Neuron (in vitro differentiated cells): ENCODE measurements at regions not wholly inside any gene's neighbourhood (a gene's known extent, or its start where the extent isn't known, plus 50 kb on each side); places are given as distances from the start of the nearest gene placed in this dataset.

Experiments
- H2AFZ ChIP-seq: one replicate; pipeline ENCODE4 v1.6.1; 2013; ENCODE audit warnings: low read depth, mild to moderate bottlenecking, inconsistent platforms, low read length, moderate library complexity
- H3K27me3 ChIP-seq: one replicate; pipeline ENCODE4 v1.6.1; 2013; ENCODE audit warnings: low read length; ENCODE audit not compliant: insufficient read depth
- H3K36me3 ChIP-seq: one replicate; pipeline ENCODE4 v1.6.1; 2013; ENCODE audit warnings: low read length; ENCODE audit not compliant: insufficient read depth
- H3K4me1 ChIP-seq: one replicate; pipeline ENCODE4 v1.6.1; 2013; ENCODE audit warnings: low read length; ENCODE audit not compliant: insufficient read depth
- H3K4me3 ChIP-seq: 2 replicates; pipeline ENCODE4 v1.5.1; 2013; ENCODE audit warnings: mild to moderate bottlenecking, low read length, moderate library complexity
- H3K9me3 ChIP-seq: one replicate; pipeline ENCODE4 v1.6.1; 2013; ENCODE audit warnings: low read length

DNA sequence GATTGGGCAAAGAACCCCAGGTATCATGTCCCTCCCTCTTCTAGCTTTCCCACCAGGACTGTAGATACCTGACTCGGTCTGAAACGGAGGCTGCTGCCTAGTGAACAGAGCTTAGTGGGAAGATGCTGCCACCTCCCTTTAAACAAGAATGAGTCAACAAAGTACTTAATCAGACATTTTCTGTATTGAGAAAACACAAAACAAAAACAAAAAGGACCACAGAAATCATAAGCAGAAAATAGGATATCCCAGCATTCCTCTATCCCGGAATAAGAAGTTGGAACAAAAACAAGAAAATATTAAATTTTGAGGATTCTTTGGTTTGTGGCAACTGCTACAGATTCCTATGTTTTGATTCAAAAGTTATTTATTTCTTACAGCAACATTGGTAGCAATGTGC is 51.7 kb upstream of the COL8A1 start:
- Histone ChIP-seq H3K9me3 (no peaks in the 10 kb centered on the region), H2AFZ (no peak overlapping the region), H3K4me1 (no peaks in the 10 kb centered on the region), H3K36me3 (no peaks in the 10 kb centered on the region), H3K27me3 (no peaks in the 10 kb centered on the region), H3K4me3 (no peak overlapping the region)

DNA sequence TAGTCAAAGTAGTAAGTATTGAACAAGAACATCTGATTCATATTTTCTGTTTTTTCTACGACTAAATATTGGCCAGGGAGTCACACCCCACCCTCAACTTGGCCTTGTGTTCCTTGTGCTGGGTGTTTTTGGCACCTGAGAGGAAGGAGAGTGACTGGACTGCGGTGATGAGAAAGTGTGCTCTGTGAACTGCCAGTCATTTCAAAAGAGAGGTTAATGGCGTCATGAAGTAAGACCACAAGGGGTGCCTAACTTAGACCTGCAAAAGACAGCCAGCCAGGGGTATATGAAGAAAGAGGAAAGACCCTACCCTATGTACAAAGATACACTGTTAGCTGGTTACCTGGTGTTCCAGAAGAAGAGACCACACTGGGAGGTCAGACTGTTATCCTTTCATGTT is 58.4 kb upstream of the COL8A1 start:
- no peaks in the 10 kb centered on the region for H3K9me3 ChIP-seq
- H3K36me3 ChIP-seq: no peaks in the 10 kb centered on the region
- H3K27me3 ChIP-seq: no peaks in the 10 kb centered on the region
- H3K4me3 ChIP-seq: no peak overlapping the region
- no peaks in the 10 kb centered on the region for H3K4me1 ChIP-seq
- no peak overlapping the region for H2AFZ ChIP-seq

DNA sequence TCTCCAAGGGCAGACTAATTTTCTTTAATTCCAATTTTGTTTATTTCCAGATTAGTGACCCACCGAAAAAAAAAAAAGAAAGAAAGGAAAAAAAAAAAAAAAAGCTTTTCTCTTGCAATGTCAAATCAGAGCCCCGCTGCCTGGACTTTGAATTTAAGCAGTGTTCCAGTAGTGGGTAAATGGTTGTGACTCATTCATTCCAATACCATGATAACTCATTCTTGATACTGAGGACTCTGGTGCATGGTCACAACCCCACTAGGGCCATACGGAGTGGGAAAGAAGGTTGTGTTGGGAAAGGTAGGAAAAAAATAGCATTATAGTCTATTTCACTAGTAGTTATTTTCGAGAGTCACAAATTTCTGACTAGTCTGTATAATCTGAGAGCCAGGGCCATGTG is 59.1 kb upstream of the COL8A1 start:
- no peaks in the 10 kb centered on the region for H3K36me3 ChIP-seq

DNA sequence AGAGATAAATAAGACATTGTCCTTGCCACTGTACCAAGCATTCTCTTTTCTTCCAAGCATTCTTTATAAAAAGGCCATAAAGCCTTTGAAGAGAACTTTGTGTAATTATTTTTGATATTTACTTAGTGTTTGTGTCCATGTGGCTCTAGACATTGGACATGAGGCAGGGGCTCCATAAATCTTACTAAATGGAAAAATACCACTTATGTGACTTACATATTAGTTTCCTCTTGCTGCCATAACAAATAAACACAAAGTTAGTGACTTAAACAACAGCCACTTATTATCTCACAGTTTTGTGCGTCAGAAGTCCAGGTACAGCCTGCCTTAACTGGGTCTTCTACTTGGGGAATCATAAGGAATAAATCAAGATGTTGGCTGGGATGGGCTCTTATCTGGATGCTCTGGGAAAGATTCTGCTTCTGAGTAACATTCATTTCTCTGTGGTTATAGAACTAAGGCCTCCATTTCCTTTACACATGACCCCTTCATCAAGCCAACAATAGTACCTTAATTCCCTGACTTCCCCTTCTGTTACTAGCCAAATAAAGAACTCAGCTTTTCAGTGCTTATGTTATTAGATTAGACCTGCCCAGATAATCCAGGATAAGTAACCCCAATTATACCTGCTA is 59.9 kb upstream of the COL8A1 start:
- Histone ChIP-seq H3K4me3 (no peak overlapping the region), H2AFZ (no peak overlapping the region), H3K4me1 (no peaks in the 10 kb centered on the region), H3K27me3 (no peaks in the 10 kb centered on the region), H3K9me3 (no peaks in the 10 kb centered on the region), H3K36me3 (no peaks in the 10 kb centered on the region)

More for the DNA sequence above, 59.1 kb upstream of the COL8A1 start:
- H2AFZ ChIP-seq: no peak overlapping the region
- no peak overlapping the region for H3K4me3 ChIP-seq
- no peaks in the 10 kb centered on the region for H3K4me1 ChIP-seq
- H3K9me3 ChIP-seq: no peaks in the 10 kb centered on the region
- H3K27me3 ChIP-seq: no peaks in the 10 kb centered on the region

DNA sequence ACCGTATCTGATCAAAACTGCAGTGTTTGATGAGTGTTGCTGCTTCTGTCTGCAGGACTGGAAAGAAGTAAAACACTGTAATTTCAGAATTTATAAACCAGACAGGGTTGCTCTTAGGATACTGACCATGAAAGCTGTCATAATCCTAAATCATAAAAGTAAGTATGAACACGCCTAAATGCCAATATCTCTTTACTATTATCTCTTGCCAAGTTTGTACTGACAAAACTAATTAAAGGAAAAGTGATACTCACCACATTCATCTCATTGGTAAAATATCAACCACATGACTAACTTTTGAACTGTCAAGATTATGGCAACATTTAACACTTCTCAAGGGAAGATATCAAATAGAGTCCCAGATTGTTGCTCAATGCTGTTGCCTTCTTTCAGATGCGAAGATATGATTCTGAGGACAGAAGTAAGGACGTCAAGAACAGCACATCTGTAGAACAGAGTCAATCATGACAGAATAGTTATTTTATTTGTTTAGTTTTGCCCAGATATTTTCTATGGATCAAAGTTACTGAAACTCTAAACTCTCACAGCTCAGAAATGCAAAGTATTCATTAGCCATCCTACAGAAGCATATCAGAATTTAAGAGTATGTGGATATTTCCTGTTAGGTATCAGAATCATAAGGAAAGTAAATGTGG is 61.4 kb upstream of the COL8A1 start:
- H3K27me3 ChIP-seq: no peaks in the 10 kb centered on the region
- H3K36me3 ChIP-seq: no peaks in the 10 kb centered on the region
- no peaks in the 10 kb centered on the region for H3K9me3 ChIP-seq

DNA sequence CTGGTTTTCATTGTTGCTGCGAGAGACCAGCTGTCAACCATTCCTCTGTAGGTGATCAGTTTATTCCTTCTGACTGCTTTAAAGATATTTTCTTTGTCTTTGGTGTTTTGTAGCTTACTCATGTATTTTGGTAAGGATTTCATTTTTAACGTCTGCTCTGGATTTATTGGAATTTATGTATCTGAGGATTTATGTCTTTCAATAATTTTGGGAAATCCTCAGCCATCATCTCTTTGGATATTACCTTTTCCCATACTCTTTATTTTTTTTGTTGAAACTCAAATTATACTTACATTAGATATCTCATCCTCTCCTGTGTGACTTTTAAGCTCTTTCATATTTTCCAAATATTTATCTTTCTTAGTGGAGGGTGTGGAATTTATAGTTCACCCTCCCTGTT is 62.7 kb upstream of the COL8A1 start:
- Histone ChIP-seq H2AFZ (no peak overlapping the region), H3K27me3 (no peaks in the 10 kb centered on the region), H3K4me3 (no peak overlapping the region), H3K4me1 (no peaks in the 10 kb centered on the region), H3K36me3 (no peaks in the 10 kb centered on the region), H3K9me3 (no peaks in the 10 kb centered on the region)

More for the DNA sequence above, 61.4 kb upstream of the COL8A1 start:
- H3K4me3 ChIP-seq: no peak overlapping the region
- no peaks in the 10 kb centered on the region for H3K4me1 ChIP-seq
- no peak overlapping the region for H2AFZ ChIP-seq

DNA sequence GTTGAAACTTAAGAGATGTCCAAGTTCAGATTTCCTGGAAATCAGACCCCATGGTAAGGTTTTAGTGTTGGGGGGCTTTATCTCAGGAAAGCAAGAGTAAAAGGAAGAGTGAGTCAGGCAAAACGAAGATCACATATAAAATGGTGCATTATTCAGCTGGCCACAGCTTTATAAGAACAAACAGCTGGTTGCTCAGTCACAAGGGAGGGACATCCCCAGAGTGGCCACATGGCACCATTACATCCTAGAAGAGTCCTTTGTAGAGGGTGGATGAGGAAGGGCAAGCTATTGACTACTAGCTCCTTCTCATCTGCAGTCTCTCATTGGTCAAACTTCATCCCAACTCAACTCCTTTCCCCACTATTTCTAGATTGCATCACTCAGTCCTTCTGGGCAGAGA is 68.3 kb upstream of the COL8A1 start:
- H3K4me1 ChIP-seq: no peaks in the 10 kb centered on the region
- H3K9me3 ChIP-seq: no peaks in the 10 kb centered on the region
- no peaks in the 10 kb centered on the region for H3K36me3 ChIP-seq
- H3K4me3 ChIP-seq: no peak overlapping the region
- no peaks in the 10 kb centered on the region for H3K27me3 ChIP-seq
- no peak overlapping the region for H2AFZ ChIP-seq

DNA sequence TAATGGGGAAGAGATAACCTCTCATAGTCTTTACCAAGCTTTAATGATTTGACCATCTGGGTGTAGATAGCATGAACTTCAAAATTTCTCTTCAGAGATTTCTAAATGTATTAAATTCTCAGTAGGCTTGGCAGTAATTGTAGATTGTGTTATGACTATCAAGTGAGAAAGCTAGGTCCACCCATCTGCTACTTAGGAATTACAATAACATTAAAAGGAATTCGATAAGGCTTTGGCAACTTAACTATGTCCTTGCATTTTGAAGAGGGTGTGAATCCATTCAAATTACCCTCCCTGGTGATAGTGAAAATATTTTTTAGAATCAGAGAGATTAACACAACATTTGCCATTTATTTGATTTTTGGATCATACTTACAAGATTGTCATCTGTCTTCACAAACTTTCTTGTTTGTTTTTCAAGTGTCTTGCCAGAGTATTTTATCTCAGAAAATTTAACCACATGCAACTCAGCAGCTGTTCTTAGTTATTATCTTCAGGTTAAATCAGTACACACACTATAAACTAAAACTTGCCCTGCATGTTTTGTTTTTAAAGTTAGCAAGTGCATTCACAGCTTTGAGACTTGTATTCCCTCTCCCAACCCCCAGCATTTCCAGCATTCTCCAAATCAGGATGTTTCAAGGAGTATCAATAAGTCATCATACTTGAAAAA is 69.6 kb upstream of the COL8A1 start:
- Histone ChIP-seq H3K27me3 (no peaks in the 10 kb centered on the region), H3K4me1 (no peaks in the 10 kb centered on the region), H3K9me3 (no peaks in the 10 kb centered on the region)

DNA sequence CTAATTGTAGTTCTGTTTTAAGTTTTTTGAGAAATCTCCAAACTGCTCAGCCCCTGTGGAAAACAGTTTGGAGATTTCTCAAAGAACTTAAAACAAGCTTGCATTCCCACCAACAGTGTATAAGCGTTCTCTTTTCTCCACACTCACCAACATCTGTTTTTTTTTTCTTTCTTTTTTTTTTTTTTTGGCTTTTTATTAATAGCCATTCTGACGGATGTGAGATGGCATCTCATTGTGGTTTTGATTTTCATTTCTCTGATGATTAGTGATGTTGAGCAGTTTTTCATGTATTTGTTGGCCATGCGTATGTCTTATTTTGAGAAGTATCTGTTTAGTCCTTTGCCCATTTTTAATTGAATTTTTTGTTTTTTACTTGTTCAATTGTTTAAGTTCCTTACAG is 73.1 kb upstream of the COL8A1 start:
- Histone ChIP-seq H3K4me1 (no peaks in the 10 kb centered on the region), H3K4me3 (no peak overlapping the region), H2AFZ (no peak overlapping the region), H3K9me3 (no peaks in the 10 kb centered on the region), H3K36me3 (no peaks in the 10 kb centered on the region), H3K27me3 (no peaks in the 10 kb centered on the region)

More for the DNA sequence above, 69.6 kb upstream of the COL8A1 start:
- Histone ChIP-seq H2AFZ (no peak overlapping the region), H3K36me3 (no peaks in the 10 kb centered on the region), H3K4me3 (no peak overlapping the region)

DNA sequence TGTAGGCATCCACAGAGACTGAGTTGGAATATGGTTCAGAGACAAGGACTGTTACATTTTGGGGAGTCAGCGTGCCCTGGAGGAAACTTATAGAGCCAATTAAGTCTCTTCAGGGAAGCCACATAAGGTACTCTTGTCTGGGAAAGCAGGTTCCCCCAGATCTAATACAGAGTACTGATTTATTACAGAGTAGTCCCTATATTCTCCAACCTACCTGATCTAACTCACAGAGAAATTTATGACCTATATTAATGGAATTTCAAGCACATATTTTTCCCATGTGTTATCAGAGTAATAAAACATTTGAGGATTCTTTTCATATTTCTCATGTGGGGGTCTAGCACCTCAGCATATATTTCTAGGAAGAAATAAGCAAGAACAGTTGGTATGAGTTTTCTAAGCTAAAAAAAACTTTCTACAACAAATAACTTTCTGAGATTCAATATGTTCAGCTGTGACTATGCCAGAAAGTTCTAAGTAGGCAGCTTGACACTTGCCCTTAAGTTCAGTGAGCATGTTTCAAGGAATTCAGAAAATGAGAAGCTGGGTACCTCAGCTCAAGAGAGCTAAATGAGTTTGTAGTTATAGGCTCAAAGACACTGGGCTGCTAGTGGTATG is 75.3 kb upstream of the COL8A1 start:
- Histone ChIP-seq H3K9me3 (no peaks in the 10 kb centered on the region), H3K36me3 (no peaks in the 10 kb centered on the region), H3K4me3 (no peak overlapping the region), H2AFZ (no peak overlapping the region), H3K4me1 (no peaks in the 10 kb centered on the region), H3K27me3 (no peaks in the 10 kb centered on the region)

DNA sequence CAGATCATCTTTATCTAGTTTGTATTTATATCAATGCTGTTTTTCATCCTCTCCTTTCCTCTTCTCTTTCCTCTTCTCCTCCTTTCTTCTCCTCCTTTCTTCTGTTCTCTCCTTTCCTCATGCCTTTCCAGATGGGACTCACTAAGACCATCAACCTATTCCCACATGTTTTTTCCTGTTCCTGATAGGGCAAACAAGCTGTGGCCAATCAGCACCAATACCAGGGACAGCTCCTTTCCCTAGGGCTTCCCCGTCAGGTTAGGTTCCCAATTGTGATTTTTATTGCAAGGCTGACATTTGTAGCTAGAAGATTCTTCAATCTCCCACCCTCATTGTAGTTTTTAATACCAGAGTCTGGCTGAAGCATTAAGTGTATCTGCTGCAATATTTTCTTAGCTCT is 76.3 kb upstream of the COL8A1 start:
- Histone ChIP-seq H3K9me3 (no peaks in the 10 kb centered on the region), H3K27me3 (no peaks in the 10 kb centered on the region), H3K4me1 (no peaks in the 10 kb centered on the region), H3K36me3 (no peaks in the 10 kb centered on the region), H3K4me3 (no peak overlapping the region), H2AFZ (no peak overlapping the region)

DNA sequence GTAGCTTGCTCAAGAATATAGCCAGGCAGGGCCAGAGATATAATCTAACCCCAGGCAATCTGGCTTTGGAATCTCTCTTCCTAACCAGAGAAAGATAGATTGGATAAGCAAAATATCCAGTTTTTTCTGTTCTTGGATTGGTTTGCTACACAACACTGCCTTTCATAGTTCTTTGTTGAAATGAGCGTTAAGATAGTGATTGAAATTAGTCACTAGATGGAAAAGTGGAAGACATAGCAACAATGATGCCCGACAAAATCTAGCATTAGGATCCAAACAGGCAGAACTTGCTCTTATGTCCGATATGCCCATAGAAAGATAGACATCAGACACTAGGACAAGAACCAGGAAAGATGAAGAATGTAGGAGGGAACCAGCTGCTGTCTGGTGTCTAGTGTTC is 77.3 kb upstream of the COL8A1 start:
- Histone ChIP-seq H2AFZ (no peak overlapping the region), H3K36me3 (no peaks in the 10 kb centered on the region), H3K4me3 (no peak overlapping the region), H3K9me3 (no peaks in the 10 kb centered on the region), H3K27me3 (no peaks in the 10 kb centered on the region), H3K4me1 (no peaks in the 10 kb centered on the region)

DNA sequence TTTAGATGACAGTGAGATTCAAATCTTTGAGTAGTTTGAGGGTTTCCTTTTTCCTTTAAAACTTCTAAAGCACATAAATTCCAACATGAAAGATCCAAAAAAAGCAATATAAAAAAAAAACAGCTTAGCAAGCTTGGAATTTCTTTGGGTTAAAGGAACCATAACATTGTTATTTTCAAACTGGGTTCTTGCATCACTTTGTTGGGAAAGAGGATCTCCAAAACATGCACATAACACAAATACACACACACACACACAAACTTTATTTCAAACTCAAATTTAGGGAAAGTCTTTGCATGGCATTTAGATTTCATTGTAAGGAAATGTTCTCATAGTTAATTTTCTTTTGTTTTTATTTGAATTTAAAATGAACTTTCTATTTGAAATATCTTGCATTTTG is 79.2 kb upstream of the COL8A1 start:
- Histone ChIP-seq H3K4me3 (no peak overlapping the region), H3K4me1 (no peaks in the 10 kb centered on the region), H3K9me3 (no peaks in the 10 kb centered on the region), H3K36me3 (no peaks in the 10 kb centered on the region), H2AFZ (no peak overlapping the region), H3K27me3 (no peaks in the 10 kb centered on the region)
